GM03348 (cell line): ENCODE measurements at regions not wholly inside any gene's neighbourhood (a gene's known extent, or its start where the extent isn't known, plus 50 kb on each side); places are given as distances from the start of the nearest gene placed in this dataset.

Source experiments
- DNase-seq: peaks from one replicate; pipeline ENCODE4 v3.0.0; 2012; ENCODE audit warnings: low spot score

DNA sequence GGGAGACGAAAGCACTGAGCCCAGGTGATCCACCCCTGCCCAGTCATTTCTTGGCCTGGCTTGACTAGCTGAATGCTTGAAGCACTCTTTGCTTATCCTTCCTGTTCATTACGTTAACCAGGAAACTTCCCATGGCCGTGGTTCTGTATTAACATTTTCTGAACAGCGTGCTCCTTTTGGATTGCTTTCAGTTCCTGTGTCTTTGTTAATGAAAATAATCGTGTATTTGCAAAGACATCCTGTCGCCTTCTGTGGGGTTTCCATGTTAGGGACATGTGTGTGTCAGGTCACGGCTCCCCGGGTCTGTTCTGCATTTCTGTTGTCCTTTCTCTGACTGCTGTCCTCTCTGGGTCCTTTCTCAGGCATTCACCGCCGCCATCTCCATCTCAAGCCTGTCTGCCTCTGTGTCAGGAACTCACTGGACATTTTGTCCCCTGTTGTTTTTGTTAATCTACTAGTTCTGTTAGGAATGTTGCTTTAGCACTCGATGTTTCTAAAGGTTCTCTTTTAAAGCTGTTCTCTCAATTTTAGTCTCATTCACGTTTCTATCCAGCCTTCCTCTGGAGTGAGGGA is 434.1 kb upstream of the HS6ST1 start:
- no peak for DNase-seq

DNA sequence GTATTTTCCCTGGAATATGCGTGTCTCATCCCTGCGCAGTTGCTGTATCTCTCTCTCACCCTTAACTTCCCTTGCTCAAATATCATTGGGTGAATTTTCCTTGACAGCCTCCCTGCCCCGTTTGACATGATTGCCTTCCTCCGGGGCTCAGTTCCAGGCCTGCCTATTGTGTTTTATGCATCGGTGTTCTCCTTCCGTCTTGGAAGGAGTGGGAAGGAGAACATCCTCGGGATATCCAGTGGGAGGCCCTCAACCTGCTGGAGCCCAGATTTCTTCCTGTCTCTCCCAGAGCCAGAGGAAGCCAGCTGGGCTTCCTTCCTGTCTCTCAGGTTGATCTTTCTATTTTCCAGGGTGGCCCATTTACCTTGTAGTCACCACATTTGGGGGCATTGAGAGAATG is 434.7 kb upstream of the HS6ST1 start:
- DNase-seq, result no peak

- no peak for DNase-seq
These were observed 435.1 kb upstream of the HS6ST1 start for GRCh38 chr2:128753800-128754199.

DNA sequence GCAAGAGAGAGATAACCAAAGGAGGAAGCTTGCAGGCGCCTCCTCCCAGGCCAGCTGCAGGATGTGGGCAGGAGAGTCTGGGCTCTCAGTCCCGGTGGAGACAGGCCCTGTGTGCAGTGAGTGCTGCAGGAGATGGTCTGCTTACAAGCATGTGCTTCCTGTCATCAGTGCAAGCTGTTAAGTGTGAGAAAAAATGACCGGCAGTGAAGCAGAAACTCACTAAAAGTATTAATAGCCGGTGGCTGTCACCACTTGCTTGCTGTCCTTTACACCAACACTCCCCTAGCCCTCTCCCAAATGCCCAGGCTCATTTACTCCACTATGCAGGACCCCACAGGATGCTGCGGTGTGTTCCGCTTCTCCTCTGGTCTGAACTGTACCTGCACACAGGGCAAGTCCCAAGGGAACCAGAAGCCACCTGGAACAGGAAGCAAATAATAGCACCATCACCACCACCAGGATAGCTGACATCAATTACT is 435.6 kb upstream of the HS6ST1 start:
- DNase-seq, result no peak

DNA sequence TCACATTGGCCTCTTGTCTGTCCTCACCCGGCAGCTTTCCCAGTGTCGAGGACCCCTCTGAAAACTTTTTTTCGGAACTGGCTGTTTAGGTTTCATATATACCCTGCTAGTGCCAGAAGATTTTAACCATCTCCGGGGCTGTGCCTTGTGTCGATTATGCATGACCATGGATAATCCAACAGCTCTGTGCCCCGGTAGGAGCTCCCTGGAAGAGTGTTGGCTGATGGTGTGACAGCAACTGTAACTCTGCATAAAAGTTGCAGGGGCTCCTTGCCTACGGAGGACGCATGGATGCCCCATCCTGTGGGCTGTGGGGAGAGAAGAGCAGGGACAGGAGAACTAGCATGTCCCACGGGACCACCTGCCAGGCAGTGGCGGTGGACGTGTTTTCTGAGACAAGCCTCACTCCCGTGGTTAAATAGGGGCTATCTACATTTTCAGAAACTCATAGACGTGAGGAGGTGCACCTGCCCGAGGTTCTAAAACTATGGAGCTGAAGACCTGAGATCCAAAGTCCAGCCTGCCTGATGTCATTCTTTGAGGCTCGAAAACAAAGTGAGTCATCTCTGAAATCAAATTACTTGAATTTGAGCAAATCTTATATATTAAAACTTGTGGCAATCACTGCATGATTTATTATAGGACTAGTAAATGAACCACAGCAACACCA is 437.2 kb upstream of the HS6ST1 start:
- no peak for DNase-seq

GRCh38 chr2:128756365-128756717 is 437.7 kb upstream of the HS6ST1 start:
- no peak for DNase-seq

GRCh38 chr2:128765811-128766210 is 447.1 kb upstream of the HS6ST1 start:
- DNase-seq, result no peak

GRCh38 chr2:128768041-128768440 is 449.4 kb upstream of the HS6ST1 start:
- DNase-seq, result no peak

DNA sequence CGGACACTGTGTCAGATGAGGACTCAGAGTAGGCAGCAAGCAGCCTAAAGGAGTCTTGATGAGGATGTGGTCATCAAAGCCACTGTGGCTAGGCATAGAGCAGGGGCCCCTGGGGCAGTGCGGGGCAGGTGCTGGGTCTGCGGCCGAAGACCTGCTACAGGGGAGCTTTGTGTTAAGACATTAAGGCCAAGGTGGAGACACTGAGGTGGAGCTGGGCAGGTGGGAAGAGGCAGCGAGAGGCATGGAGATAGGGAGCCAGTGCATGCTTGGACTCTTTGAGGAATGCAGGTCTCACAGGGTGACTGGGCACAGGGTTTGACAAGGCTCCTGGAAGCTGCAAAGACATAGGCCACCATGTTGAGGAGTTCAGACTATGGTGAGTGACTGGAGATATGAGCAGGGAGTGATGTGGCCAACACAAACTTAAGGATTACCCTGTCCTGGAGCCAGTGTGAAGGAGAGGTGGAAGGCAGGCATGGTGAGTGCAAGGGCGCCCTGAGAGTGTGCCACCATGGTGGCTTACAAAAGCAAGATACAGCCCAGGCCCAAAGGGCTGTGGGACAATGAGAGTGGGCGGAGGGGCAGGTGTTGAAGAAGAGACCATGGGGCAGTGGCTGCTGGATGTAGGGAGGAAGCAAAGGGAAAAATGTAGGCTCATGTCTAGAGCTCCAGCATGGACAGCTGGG is 450.9 kb upstream of the HS6ST1 start:
- DNase-seq, result no peak

DNA sequence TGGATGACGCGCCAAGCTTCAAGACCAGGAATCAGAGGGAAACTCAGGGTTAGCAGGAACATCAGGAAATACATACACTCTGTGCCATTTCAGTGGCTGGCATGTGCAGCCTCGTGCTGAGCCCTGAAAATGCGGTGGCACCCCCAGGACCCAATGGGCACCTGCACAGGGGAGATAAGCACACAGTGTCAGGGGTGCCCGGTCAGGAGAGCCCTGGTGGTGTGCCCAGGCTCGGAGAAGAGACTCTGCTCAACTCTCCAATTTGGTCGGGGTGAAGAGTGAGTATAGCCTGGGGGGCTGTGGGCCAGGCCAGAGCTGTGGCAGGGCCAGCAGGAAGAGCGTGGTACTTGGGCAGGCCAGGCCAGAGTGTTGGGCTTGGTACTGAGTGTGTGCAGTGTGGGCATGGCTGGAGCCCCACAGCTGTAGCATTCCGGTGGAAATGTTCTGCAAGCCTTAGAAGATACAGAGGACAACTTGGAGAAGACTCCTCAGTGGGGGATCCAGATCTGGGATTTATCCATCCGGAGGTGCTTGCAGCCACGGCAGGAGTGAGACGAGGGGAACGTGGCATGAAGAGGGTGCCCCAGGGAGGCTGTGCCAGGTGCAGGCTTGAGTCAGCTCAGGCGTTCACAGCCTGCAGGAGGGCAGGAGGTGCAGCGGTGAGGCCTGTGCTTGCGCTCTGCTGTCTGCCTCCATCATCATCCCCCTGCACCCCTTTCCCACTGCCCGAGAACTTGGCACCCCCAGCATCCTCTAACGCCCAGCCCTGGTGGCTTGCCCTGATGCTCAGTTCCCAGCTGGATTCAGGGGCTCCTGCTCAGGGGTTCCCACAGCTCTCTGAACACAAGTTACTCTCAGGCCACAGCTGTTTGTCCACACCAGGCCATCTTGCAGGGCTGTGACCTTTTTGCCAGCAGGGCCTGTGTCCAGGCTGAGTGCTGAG is 451.7 kb upstream of the HS6ST1 start:
- no peak for DNase-seq

DNA sequence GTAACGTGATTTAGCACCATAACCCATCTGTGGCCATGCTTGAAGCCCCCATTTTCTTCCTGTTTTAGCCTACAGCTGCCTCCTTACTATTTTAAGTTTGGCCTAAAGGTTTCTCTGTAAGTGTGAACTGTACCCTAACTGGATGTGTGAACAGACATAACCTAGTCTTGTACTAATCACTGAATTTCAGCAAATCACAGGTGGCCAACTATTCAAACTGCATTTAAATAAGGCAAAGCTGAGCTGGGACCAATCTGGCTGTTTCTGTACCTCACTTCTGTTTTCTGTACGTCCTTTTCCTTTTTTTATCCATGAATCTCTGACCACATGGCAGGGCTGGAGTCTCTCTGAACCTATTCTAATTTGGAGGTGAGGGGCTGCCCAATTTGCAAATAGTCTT is 452.7 kb upstream of the HS6ST1 start:
- no peak for DNase-seq

- DNase-seq, result no peak
These were observed 454.0 kb upstream of the HS6ST1 start for GRCh38 chr2:128772671-128773070.

DNA sequence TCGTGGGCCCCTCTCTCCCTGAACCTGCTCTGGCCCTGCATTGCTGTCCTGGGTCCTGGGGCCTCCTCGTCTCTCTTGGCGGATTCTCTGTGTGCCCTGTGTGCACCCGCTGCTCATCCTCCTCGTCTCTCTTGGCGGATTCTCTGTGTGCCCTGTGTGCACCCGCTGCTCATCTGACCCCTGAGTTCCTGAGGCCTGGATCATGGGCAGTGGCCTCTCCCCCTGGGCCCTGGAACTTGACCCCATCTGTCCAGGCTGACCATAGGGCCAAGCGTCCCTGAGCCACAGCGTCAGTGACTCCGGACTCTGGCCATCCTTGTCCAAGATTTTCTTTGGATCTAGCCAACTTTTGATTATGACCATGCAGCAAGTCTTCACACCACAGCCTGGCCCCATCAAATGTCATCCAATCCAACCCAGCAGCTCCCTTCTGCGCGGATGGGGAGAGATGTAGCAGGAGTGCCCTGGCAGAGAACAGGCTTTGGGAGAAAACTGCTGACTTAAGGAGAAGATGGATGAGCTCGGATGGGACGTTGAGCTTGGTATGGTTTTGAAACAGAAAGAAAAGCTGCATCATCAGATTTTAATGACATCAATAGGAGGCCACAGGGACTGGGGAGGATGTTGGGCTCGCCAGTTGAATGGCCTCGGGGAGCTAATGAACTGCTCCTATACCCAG is 455.1 kb upstream of the HS6ST1 start:
- DNase-seq, result no peak

DNA sequence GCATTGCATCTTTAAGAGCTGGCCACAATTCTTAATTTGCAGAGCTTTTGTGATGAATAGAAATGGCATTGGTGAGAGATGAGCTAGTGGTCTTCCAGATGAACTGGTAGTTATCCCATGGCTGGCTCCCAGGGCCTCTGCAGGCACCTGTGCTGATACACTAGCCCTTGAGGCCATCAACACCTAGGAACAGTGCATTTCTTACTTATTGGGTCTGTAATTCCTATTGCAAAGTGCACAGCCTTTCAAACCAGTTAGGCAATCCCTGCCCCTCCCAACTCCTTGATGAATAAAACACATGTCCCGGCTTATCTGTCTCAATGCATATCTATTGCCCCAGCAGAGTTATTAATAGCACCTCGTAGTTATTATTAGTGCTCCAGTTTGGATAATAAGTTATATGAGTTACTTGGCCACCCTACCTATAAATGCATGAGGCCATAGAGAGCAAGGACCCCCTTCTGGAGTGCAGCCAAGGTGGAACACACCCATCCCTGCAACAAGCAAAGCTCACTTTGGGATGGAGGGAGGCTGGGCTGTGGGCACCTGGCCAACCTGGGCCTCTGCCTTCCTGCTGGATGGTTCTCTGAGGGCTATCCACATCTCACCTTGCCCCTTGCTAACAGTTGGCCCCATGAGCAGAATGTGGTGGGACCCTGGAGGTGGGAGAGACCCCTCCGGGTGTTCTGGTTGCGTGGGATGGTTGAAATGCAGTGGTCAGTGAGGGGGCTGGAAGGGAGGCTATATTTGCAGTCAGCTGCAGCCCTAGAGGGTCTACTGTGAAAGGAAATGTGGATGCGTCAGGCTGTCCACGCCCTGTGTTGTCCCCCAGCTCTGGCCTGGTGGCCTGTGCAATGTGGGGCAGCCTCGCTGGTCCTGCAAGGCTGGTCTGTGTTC is 455.9 kb upstream of the HS6ST1 start:
- DNase-seq, result no peak

- no peak for DNase-seq
These were observed 456.7 kb upstream of the HS6ST1 start for GRCh38 chr2:128775217-128775913.

DNA sequence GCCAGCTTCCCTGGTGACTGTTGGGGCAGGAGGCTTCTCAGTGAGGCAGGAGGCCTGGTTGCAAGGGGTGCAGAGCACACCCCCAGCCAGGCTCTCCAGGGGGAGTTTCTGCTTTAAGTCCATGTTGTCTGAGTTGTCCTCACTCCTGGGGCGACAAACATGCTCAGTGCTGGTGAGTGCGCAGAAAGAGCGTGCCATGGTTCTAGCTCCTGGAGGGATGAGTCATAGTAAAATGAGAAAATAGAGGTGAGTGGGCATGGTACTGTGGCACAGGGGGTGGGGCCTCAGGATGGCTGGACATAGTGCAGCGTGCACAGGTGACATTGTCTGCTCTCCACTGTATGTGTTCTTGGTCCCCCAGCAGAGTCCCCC is 457.2 kb upstream of the HS6ST1 start:
- DNase-seq, result no peak

- no peak for DNase-seq
These were observed 458.0 kb upstream of the HS6ST1 start for GRCh38 chr2:128776461-128777195.

- DNase-seq, result no peak
These were observed 458.7 kb upstream of the HS6ST1 start for GRCh38 chr2:128777196-128778035.

- no peak for DNase-seq
These were observed 460.2 kb upstream of the HS6ST1 start for GRCh38 chr2:128778843-128779242.
